GM18526 (cell line): ENCODE measurements at regions not wholly inside any gene's neighbourhood (a gene's known extent, or its start where the extent isn't known, plus 50 kb on each side); places are given as distances from the start of the nearest gene placed in this dataset.

Experiments used
- POLR2A ChIP-seq: IDR thresholded peaks from 3 replicates; pipeline ENCODE4 v1.6.1; 2011; ENCODE audit not compliant: insufficient read length; ENCODE audit errors: extremely low read depth

- no peak for TF ChIP-seq POLR2A
Measured at GRCh38 chr2:8333177-8333831, 348.6 kb upstream of the ID2 start.

- TF ChIP-seq POLR2A: no peak
Measured at GRCh38 chr2:8334866-8335325, 347.0 kb upstream of the ID2 start.

- no peak for TF ChIP-seq POLR2A
Measured at GRCh38 chr2:8335801-8336200, 346.1 kb upstream of the ID2 start.

GRCh38 chr2:8337321-8337720, 344.5 kb upstream of the ID2 start:
- no peak for TF ChIP-seq POLR2A

- no peak for TF ChIP-seq POLR2A
Measured at GRCh38 chr2:8342407-8342806, 339.4 kb upstream of the ID2 start.

- TF ChIP-seq POLR2A: no peak
Measured at GRCh38 chr2:8343031-8343430, 338.8 kb upstream of the ID2 start.

- no peak for TF ChIP-seq POLR2A
Measured at GRCh38 chr2:8344144-8345097, 337.4 kb upstream of the ID2 start.

- no peak for TF ChIP-seq POLR2A
Measured at GRCh38 chr2:8345200-8345599, 336.7 kb upstream of the ID2 start.

- no peak for TF ChIP-seq POLR2A
Measured at GRCh38 chr2:8346208-8346607, 335.6 kb upstream of the ID2 start.

GRCh38 chr2:8346706-8347430, 335.0 kb upstream of the ID2 start:
- TF ChIP-seq POLR2A: no peak

- no peak for TF ChIP-seq POLR2A
Measured at GRCh38 chr2:8352296-8352695, 329.6 kb upstream of the ID2 start.

- TF ChIP-seq POLR2A: no peak
Measured at GRCh38 chr2:8352989-8353388, 328.9 kb upstream of the ID2 start.

- no peak for TF ChIP-seq POLR2A
Measured at GRCh38 chr2:8355102-8355859, 326.6 kb upstream of the ID2 start.

- no peak for TF ChIP-seq POLR2A
Measured at GRCh38 chr2:8357738-8358518, 323.9 kb upstream of the ID2 start.
